Naive thymus-derived CD4-positive, alpha-beta T cell (primary cell): ENCODE measurements at regions not wholly inside any gene's neighbourhood (a gene's known extent, or its start where the extent isn't known, plus 50 kb on each side); places are given as distances from the start of the nearest gene placed in this dataset.

ENCODE experiments used
- ATAC-seq: fragments of 150-1000 bp; cut with Tn5 transposase; 2 replicates; pipeline ENCODE4 v1.10.0; 2021; ENCODE audit warnings: mild to moderate bottlenecking, moderate library complexity
- CTCF ChIA-PET: fragments of 350-600 bp; sonication (Branson Sonifier 250); formaldehyde crosslinking; loops from one replicate; lab custom pipeline; 2021; ENCODE audit warnings: antibody characterized with exemption; lab: Charles Lee
- POLR2A ChIA-PET: fragments of 350-600 bp; sonication (Branson Sonifier 250); formaldehyde crosslinking; loops from one replicate; lab custom pipeline; 2021; ENCODE audit warnings: antibody characterized with exemption, inconsistent platforms; lab: Charles Lee
- DNase-seq, 9 donors: peaks; one replicate each; pipeline versions ENCODE4 v3.0.0 to v3.0.0-alpha.2; 2020 to 2022; ENCODE audit warnings: mixed read lengths in 1 of 9
- H3K27ac ChIP-seq: one replicate; pipeline ENCODE4 v1.7.0; 2013; ENCODE audit warnings: mild to moderate bottlenecking, low read depth, low read length, moderate library complexity
- H3K27me3 ChIP-seq, 2 donors: one replicate each; pipeline ENCODE4 v1.7.0; 2013; ENCODE audit warnings: low read length in 2 of 2, mild to moderate bottlenecking in 2 of 2, moderate library complexity in 2 of 2; ENCODE audit not compliant: control insufficient read depth in 2 of 2, insufficient read depth in 2 of 2
- H3K36me3 ChIP-seq, 3 experiments: 1 replicate in 2 of 3; 2 replicates in 1 of 3; pipeline ENCODE4 v1.7.0; 2013; ENCODE audit warnings: low read length in 3 of 3, mild to moderate bottlenecking in 3 of 3, moderate library complexity in 1 of 3; ENCODE audit not compliant: insufficient read depth in 3 of 3, control insufficient read depth in 2 of 3
- H3K4me1 ChIP-seq, 2 donors: one replicate each; pipeline ENCODE4 v1.7.0; 2013; ENCODE audit warnings: low read length in 2 of 2, mild to moderate bottlenecking in 2 of 2, moderate library complexity in 1 of 2; ENCODE audit not compliant: control insufficient read depth in 2 of 2, insufficient read depth in 2 of 2
- H3K4me3 ChIP-seq: 2 replicates; pipeline ENCODE4 v1.7.0; 2013; ENCODE audit warnings: mild to moderate bottlenecking, low read length
- H3K9me3 ChIP-seq, 3 experiments: 1 replicate in 2 of 3; 2 replicates in 1 of 3; pipeline ENCODE4 v1.7.0; 2013; ENCODE audit warnings: low read length in 3 of 3; ENCODE audit not compliant: control insufficient read depth in 2 of 3
- H3K27ac Mint-ChIP-seq, 9 donors: one replicate each; pipeline ENCODE4 v1.8.0; 2020 to 2022; ENCODE audit warnings: mixed read lengths in 9 of 9, mild to moderate bottlenecking in 8 of 9, moderate library complexity in 5 of 9, inconsistent platforms in 2 of 9
- H3K27me3 Mint-ChIP-seq, 5 donors: one replicate each; pipeline ENCODE4 v1.8.0; 2021 to 2022; ENCODE audit warnings: mixed read lengths in 5 of 5, mild to moderate bottlenecking in 1 of 5
- H3K36me3 Mint-ChIP-seq, 5 donors: one replicate each; pipeline ENCODE4 v1.8.0; 2020 to 2022; ENCODE audit warnings: mixed read lengths in 5 of 5, mild to moderate bottlenecking in 3 of 5, inconsistent platforms in 1 of 5
- H3K4me1 Mint-ChIP-seq, 7 donors: one replicate each; pipeline ENCODE4 v1.8.0; 2020 to 2022; ENCODE audit warnings: mixed read lengths in 7 of 7, mild to moderate bottlenecking in 3 of 7, inconsistent platforms in 1 of 7
- H3K4me3 Mint-ChIP-seq, 10 donors: one replicate each; pipeline ENCODE4 v1.8.0; 2020 to 2022; ENCODE audit warnings: mild to moderate bottlenecking in 10 of 10, mixed read lengths in 10 of 10, moderate library complexity in 6 of 10, inconsistent platforms in 2 of 10
- H3K9me3 Mint-ChIP-seq, 11 donors: one replicate each; pipeline ENCODE4 v1.8.0; 2020 to 2022; ENCODE audit warnings: mixed read lengths in 11 of 11, mild to moderate bottlenecking in 4 of 11, inconsistent platforms in 1 of 11, moderate library complexity in 1 of 11
- intact Hi-C, 2 donors: fragments of 100-400 bp; cut with micrococcal nuclease; formaldehyde crosslinking; loops; one replicate each; pipeline ENCODE4 v1.15.1; 2023

GRCh38 chr14:48473944-48474343 lies 798.5 kb upstream of the MDGA2 start:
- no peak for ATAC-seq
- Histone ChIP-seq H3K36me3 (no peaks in the 10 kb centered on the region), H3K27me3 (no peaks in the 10 kb centered on the region), H3K27ac (no peak overlapping the region), H3K4me1 (no peaks in the 10 kb centered on the region), H3K9me3 (no peaks in the 10 kb centered on the region), H3K4me3 (no peak overlapping the region)
- ChIA-PET CTCF (no interaction called here), POLR2A (no interaction called here)
- intact Hi-C loops = no loop called here
- Mint-ChIP-seq H3K27me3 (no peaks in the 10 kb centered on the region), H3K4me1 (no peaks in the 10 kb centered on the region), H3K27ac (no peak overlapping the region), H3K36me3 (no peaks in the 10 kb centered on the region), H3K9me3 (peaks cover 0 to 10% (median 5%) of the 10 kb centered on the region in 11 donors), H3K4me3 (no peak overlapping the region)
- DNase-seq = no peak

DNA sequence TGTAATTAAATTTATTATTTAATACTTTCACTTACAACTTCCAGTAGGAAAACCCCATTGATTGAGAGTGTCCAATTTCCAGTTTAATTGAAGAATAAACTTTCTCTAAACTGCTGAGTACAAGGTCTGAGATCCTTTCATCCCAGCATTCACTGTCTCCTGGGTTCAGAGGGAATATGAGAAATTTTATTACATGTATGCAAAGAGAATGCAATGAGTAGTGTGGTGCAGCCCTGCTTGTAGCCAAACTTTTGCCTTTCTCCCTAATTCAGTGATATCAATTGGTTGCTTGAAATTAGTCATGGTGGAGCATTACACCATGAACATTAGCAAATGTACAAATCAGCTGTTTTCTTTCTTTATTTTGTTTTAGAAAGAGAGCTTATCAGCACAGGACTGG lies 780.6 kb upstream of the MDGA2 start:
- Mint-ChIP-seq H3K36me3 (no peaks in the 10 kb centered on the region), H3K9me3 (peaks cover 0 to 8% (median 0%) of the 10 kb centered on the region in 11 donors), H3K4me3 (no peak overlapping the region), H3K27me3 (no peaks in the 10 kb centered on the region), H3K27ac (no peak overlapping the region), H3K4me1 (no peaks in the 10 kb centered on the region)
- no peak overlapping the region for H3K27ac ChIP-seq
- intact Hi-C loops = no loop called here
- no peak overlapping the region for H3K4me3 ChIP-seq
- H3K27me3 ChIP-seq = no peaks in the 10 kb centered on the region
- CTCF ChIA-PET = no interaction called here
- no peak for ATAC-seq
- no peaks in the 10 kb centered on the region for H3K9me3 ChIP-seq
- DNase-seq = no peak
- H3K4me1 ChIP-seq = no peaks in the 10 kb centered on the region
- no peaks in the 10 kb centered on the region for H3K36me3 ChIP-seq
- POLR2A ChIA-PET = no interaction called here

- ChIA-PET CTCF (no interaction called here), POLR2A (no interaction called here)
- no peak overlapping the region for H3K27ac ChIP-seq
- H3K4me1 ChIP-seq = no peaks in the 10 kb centered on the region
- H3K9me3 ChIP-seq = no peaks in the 10 kb centered on the region
- no peak overlapping the region for H3K27ac Mint-ChIP-seq
- H3K36me3 ChIP-seq = no peaks in the 10 kb centered on the region
- no peaks in the 10 kb centered on the region for H3K27me3 Mint-ChIP-seq
- no peak overlapping the region for H3K4me3 ChIP-seq
- H3K36me3 Mint-ChIP-seq = no peaks in the 10 kb centered on the region
- no peaks in the 10 kb centered on the region for H3K4me1 Mint-ChIP-seq
- intact Hi-C loops = no loop called here
- no peak for DNase-seq
- peaks cover 0 to 8% (median 0%) of the 10 kb centered on the region in 11 donors for H3K9me3 Mint-ChIP-seq
- H3K4me3 Mint-ChIP-seq = no peak overlapping the region
- ATAC-seq = no peak
- no peaks in the 10 kb centered on the region for H3K27me3 ChIP-seq
These were observed 779.5 kb upstream of the MDGA2 start for GRCh38 chr14:48454887-48455286.

- H3K4me3 ChIP-seq = no peak overlapping the region
- no peak overlapping the region for H3K27ac ChIP-seq
- peaks cover 0 to 12% (median 2%) of the 10 kb centered on the region in 11 donors for H3K9me3 Mint-ChIP-seq
- no peak overlapping the region for H3K27ac Mint-ChIP-seq
- H3K4me3 Mint-ChIP-seq = no peak overlapping the region
- no peaks in the 10 kb centered on the region for H3K4me1 Mint-ChIP-seq
- H3K4me1 ChIP-seq = no peaks in the 10 kb centered on the region
- DNase-seq = no peak
- ChIA-PET CTCF (no interaction called here), POLR2A (no interaction called here)
- ATAC-seq = no peak
- no peaks in the 10 kb centered on the region for H3K36me3 Mint-ChIP-seq
- no peaks in the 10 kb centered on the region for H3K9me3 ChIP-seq
- H3K27me3 Mint-ChIP-seq = no peaks in the 10 kb centered on the region
- H3K36me3 ChIP-seq = no peaks in the 10 kb centered on the region
- intact Hi-C loops = no loop called here
- no peaks in the 10 kb centered on the region for H3K27me3 ChIP-seq
These were observed 777.1 kb upstream of the MDGA2 start for GRCh38 chr14:48452437-48452995.

DNA sequence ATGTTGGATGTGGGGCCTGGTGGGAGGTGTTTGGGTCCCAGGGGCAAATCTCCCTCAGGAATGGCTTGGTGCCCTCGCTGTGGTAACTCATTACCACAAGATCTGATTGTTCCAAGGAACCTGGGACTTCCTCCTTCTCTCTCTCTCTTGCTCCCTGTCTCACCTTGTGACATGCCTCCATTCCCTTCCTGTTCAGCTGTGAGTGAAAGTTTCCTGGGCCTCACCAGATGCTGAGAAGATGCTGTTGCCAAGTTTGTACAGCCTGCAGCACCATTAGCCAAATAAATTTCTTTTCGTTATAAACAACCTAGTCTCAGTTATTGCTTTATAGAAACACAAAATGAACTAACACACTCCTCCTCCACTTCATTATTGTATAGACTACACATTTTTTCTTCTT lies 759.8 kb upstream of the MDGA2 start:
- no peaks in the 10 kb centered on the region for H3K4me1 Mint-ChIP-seq
- DNase-seq (no peak), ATAC-seq (no peak)
- H3K9me3 Mint-ChIP-seq = peaks cover 0 to 8% (median 2%) of the 10 kb centered on the region in 11 donors
- no peaks in the 10 kb centered on the region for H3K27me3 Mint-ChIP-seq
- Histone ChIP-seq H3K4me3 (no peak overlapping the region), H3K4me1 (no peaks in the 10 kb centered on the region), H3K27ac (no peak overlapping the region), H3K27me3 (no peaks in the 10 kb centered on the region), H3K9me3 (no peaks in the 10 kb centered on the region), H3K36me3 (no peaks in the 10 kb centered on the region)
- no peak overlapping the region for H3K27ac Mint-ChIP-seq
- H3K36me3 Mint-ChIP-seq = no peaks in the 10 kb centered on the region
- POLR2A ChIA-PET = no interaction called here
- no peak overlapping the region for H3K4me3 Mint-ChIP-seq
- intact Hi-C loops = no loop called here
- CTCF ChIA-PET = no interaction called here

GRCh38 chr14:48430805-48431204 lies 755.4 kb upstream of the MDGA2 start:
- Histone ChIP-seq H3K4me3 (no peak overlapping the region), H3K27me3 (no peaks in the 10 kb centered on the region), H3K36me3 (no peaks in the 10 kb centered on the region), H3K4me1 (no peaks in the 10 kb centered on the region), H3K27ac (no peak overlapping the region), H3K9me3 (no peaks in the 10 kb centered on the region)
- ATAC-seq (no peak), DNase-seq (no peak)
- peaks cover 0 to 10% (median 3%) of the 10 kb centered on the region in 11 donors for H3K9me3 Mint-ChIP-seq
- H3K36me3 Mint-ChIP-seq = no peaks in the 10 kb centered on the region
- no peaks in the 10 kb centered on the region for H3K27me3 Mint-ChIP-seq
- ChIA-PET POLR2A (no interaction called here), CTCF (no interaction called here)
- H3K4me3 Mint-ChIP-seq = no peak overlapping the region
- no peak overlapping the region for H3K27ac Mint-ChIP-seq
- intact Hi-C loops = no loop called here
- H3K4me1 Mint-ChIP-seq = no peaks in the 10 kb centered on the region

DNA sequence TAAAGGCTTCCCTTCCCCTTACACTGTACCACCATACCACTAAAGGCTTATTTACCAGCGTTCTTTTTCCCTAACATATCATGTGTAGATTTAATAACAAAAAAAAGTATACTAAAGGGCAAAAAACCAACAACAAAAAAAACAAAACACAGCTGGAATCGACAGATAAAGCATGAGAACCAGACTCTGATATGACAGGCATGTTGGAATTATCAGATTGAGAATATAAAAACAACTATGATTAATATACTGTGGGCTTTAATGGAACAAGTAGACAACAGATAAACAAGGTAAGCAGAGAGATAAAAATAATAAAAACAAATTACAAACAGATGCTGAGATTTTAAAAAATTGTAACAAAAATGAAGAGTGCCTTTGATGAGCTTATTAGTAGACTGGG lies 754.1 kb upstream of the MDGA2 start:
- no peak for ATAC-seq
- DNase-seq = no peak
- Histone ChIP-seq H3K4me3 (no peak overlapping the region), H3K4me1 (no peaks in the 10 kb centered on the region), H3K27me3 (no peaks in the 10 kb centered on the region), H3K36me3 (no peaks in the 10 kb centered on the region), H3K9me3 (no peaks in the 10 kb centered on the region), H3K27ac (no peak overlapping the region)
- Mint-ChIP-seq H3K4me3 (no peak overlapping the region), H3K27ac (no peak overlapping the region), H3K36me3 (no peaks in the 10 kb centered on the region), H3K9me3 (peaks cover 0 to 10% (median 2%) of the 10 kb centered on the region in 11 donors), H3K4me1 (no peaks in the 10 kb centered on the region), H3K27me3 (no peaks in the 10 kb centered on the region)
- intact Hi-C loops = no loop called here
- ChIA-PET CTCF (no interaction called here), POLR2A (no interaction called here)
